ENCODE measurements at regions not wholly inside any gene's neighbourhood (a gene's known extent, or its start where the extent isn't known, plus 50 kb on each side); places are given as distances from the start of the nearest gene placed in this dataset.

- no peaks in the 10 kb centered on the region for H4K20me1 ChIP-seq (replicated peaks; ENCODE audit: control insufficient read depth, extremely low read depth, insufficient read depth, low read length)
- H3K4me2 ChIP-seq (ENCODE audit: insufficient read depth, low read length): no peak overlapping the region
- intact Hi-C loops (cut with micrococcal nuclease) (no loop called here), dilution Hi-C loops (cut with MboI; ENCODE audit: extremely low pct_ligation_motif_present, low sequenced_read_pairs) (no loop called here)
- no peak for FAIRE-seq
- no TSS peak for BruUV-seq (replicated peaks)
- H3K9me3 ChIP-seq (replicated peaks; ENCODE audit: control insufficient read depth, insufficient read depth, low read length): no peaks in the 10 kb centered on the region
- no peaks in the 10 kb centered on the region for H3K4me1 ChIP-seq (ENCODE audit: control insufficient read depth, extremely low read depth, insufficient read depth, low read length)
- no peaks in the 10 kb centered on the region for H3K9me1 ChIP-seq (replicated peaks; ENCODE audit: control insufficient read depth, extremely low read depth, insufficient read depth, low read length)
- no peak for DNase-seq (ENCODE audit: low read depth, low spot score)
- CTCF ChIA-PET: interaction anchor here (1.2 kb wide), 1 partner anchor 510 kb away, joined by 6 read pairs; no protein-coding TSS in a partner anchor
- no peak overlapping the region for H3K27ac ChIP-seq (ENCODE audit: insufficient read depth, low read depth, low read length)
- H3K27me3 ChIP-seq (ENCODE audit: control insufficient read depth in 2 of 2, insufficient read depth in 2 of 2, low read length in 2 of 2): no peaks in the 10 kb centered on the region
- H3K36me3 ChIP-seq (ENCODE audit: control insufficient read depth in 2 of 2, extremely low read depth in 1 of 2, insufficient read depth in 2 of 2, low read length in 2 of 2): no peaks in the 10 kb centered on the region
- TF ChIP-seq POLR2A (IDR thresholded peaks at IDR 0.05; ENCODE audit: low read depth, low read length) (no peak), GATA2 (IDR thresholded peaks at IDR 0.05; ENCODE audit: insufficient read depth, insufficient read length, low read depth, low read length) (no peak), MYC (IDR thresholded peaks at IDR 0.05; ENCODE audit: low read depth, low read length) (no peak), JUN (IDR thresholded peaks at IDR 0.05; ENCODE audit: borderline replicate concordance, insufficient read depth, insufficient read length, low read depth) (no peak), FOS (IDR thresholded peaks at IDR 0.05; ENCODE audit: borderline replicate concordance, insufficient read depth, low read length) (no peak), CTCF (IDR thresholded peaks at IDR 0.05; ENCODE audit: extremely low read depth in 1 of 2, insufficient read depth in 1 of 2, low read depth in 1 of 2, low read length in 2 of 2) (no peak), MAX (IDR thresholded peaks at IDR 0.05; ENCODE audit: insufficient read depth, insufficient read length) (no peak), POLR2AphosphoS5 (IDR thresholded peaks at IDR 0.05; ENCODE audit: insufficient read depth, low read depth, low read length) (no peak)
- no peak overlapping the region for H3K4me3 ChIP-seq (replicated peaks in 1 of 3; ENCODE audit: insufficient read depth in 1 of 3, low read depth in 1 of 3, low read length in 3 of 3)
- no peak overlapping the region for H2AFZ ChIP-seq (ENCODE audit: low read depth, low read length)
- no peak overlapping the region for H3K9ac ChIP-seq (replicated peaks; ENCODE audit: extremely low read depth, insufficient read depth, low read length)
- H3K79me2 ChIP-seq (ENCODE audit: control insufficient read depth, insufficient read depth, low read length): no peaks in the 10 kb centered on the region
- POLR2A ChIA-PET: no interaction called here
Measured at GRCh38 chr10:123553810-123554430, 112.2 kb upstream of the GPR26 start.
